ENCODE measurements at regions not wholly inside any gene's neighbourhood (a gene's known extent, or its start where the extent isn't known, plus 50 kb on each side); places are given as distances from the start of the nearest gene placed in this dataset.
"Not testable (repeated sequence)": the region's sequence is repeated elsewhere in the genome, so short reads cannot be mapped to it uniquely, and the experiment has no call there.

- no peak overlapping the region for H3K4me3 ChIP-seq (ENCODE audit: low read length)
- no peak for DNase-seq (ENCODE audit: low read depth)
- TF ChIP-seq CTCF (conservative IDR thresholded peaks at IDR 0.05; ENCODE audit: low read length) = no peak
Measured at GRCh38 chr2:123512547-123512946, 512.5 kb upstream of the CNTNAP5 start.

- DNase-seq (ENCODE audit: low read depth) = no peak
- no peak for TF ChIP-seq CTCF (conservative IDR thresholded peaks at IDR 0.05; ENCODE audit: low read length)
- no peak overlapping the region for H3K4me3 ChIP-seq (ENCODE audit: low read length)
Measured at GRCh38 chr2:123513351-123513750, 511.7 kb upstream of the CNTNAP5 start.

- DNase-seq (ENCODE audit: low read depth) = no peak
- no peak overlapping the region for H3K4me3 ChIP-seq (ENCODE audit: low read length)
- TF ChIP-seq CTCF (conservative IDR thresholded peaks at IDR 0.05; ENCODE audit: low read length) = no peak
Measured at GRCh38 chr2:123514613-123515207, 510.4 kb upstream of the CNTNAP5 start.

GRCh38 chr2:123518367-123518766 lies 506.7 kb upstream of the CNTNAP5 start:
- peak; percentile 21 for DNase-seq (ENCODE audit: low read depth)
- H3K4me3 ChIP-seq (ENCODE audit: low read length) = no peak overlapping the region
- TF ChIP-seq CTCF (conservative IDR thresholded peaks at IDR 0.05; ENCODE audit: low read length) = no peak

- no peak for TF ChIP-seq CTCF (conservative IDR thresholded peaks at IDR 0.05; ENCODE audit: low read length)
- no peak for DNase-seq (ENCODE audit: low read depth)
- H3K4me3 ChIP-seq (ENCODE audit: low read length) = no peak overlapping the region
Measured at GRCh38 chr2:123521854-123522253, 503.2 kb upstream of the CNTNAP5 start.

- not testable (repeated sequence) for DNase-seq (ENCODE audit: low read depth)
Measured at GRCh38 chr2:123522498-123522897, 502.6 kb upstream of the CNTNAP5 start.

GRCh38 chr2:123528996-123529707 lies 495.9 kb upstream of the CNTNAP5 start:
- H3K4me3 ChIP-seq (ENCODE audit: low read length) = no peak overlapping the region
- no peak for TF ChIP-seq CTCF (conservative IDR thresholded peaks at IDR 0.05; ENCODE audit: low read length)
- DNase-seq (ENCODE audit: low read depth) = no peak

More at GRCh38 chr2:123522498-123522897, 502.6 kb upstream of the CNTNAP5 start:
- not testable (repeated sequence) for H3K4me3 ChIP-seq (ENCODE audit: low read length)
